PC-9 (cell line): ENCODE measurements at regions not wholly inside any gene's neighbourhood (a gene's known extent, or its start where the extent isn't known, plus 50 kb on each side); places are given as distances from the start of the nearest gene placed in this dataset.

Experiments
- BruUV-seq: library from RNA; stranded (reverse); fragments of 400-500 nt; replicated peaks from 2 replicates; lab custom pipeline; 2021; lab: Mats Ljungman, UMichigan
- CTCF ChIA-PET: fragments of 300-600 bp; sonication (Branson Sonifier 250); formaldehyde crosslinking; loops from one replicate; lab custom pipeline; 2022; ENCODE audit warnings: antibody characterized with exemption; lab: Charles Lee
- POLR2A ChIA-PET: fragments of 300-600 bp; sonication (Branson Sonifier 250); formaldehyde crosslinking; loops from one replicate; lab custom pipeline; 2022; ENCODE audit warnings: antibody characterized with exemption; ENCODE audit not compliant: unreplicated experiment; lab: Charles Lee
- DNase-seq, 2 experiments: peaks; one replicate each; pipeline versions ENCODE4 v3.0.0 to v3.0.0-alpha.2; 2015 to 2022; ENCODE audit warnings: mixed read lengths in 1 of 2
- H2AFZ ChIP-seq: fragments of 200-600 bp; sonication (generic); 2 replicates; pipeline ENCODE4 v1.8.1; 2017; ENCODE audit warnings: antibody characterized with exemption
- H3F3A ChIP-seq: fragments of 200-600 bp; sonication (generic); 2 replicates; pipeline ENCODE4 v1.8.1; 2017; ENCODE audit warnings: antibody characterized with exemption, mild to moderate bottlenecking, low read depth; ENCODE audit not compliant: insufficient read depth
- H3K27ac ChIP-seq: fragments of 200-600 bp; sonication (generic); 2 replicates; pipeline ENCODE4 v1.6.1; 2016; ENCODE audit warnings: mixed run types
- H3K27me3 ChIP-seq: fragments of 200-600 bp; sonication (generic); 2 replicates; pipeline ENCODE4 v1.6.1; 2016; ENCODE audit warnings: low read depth, mixed run types; ENCODE audit not compliant: insufficient read depth
- H3K36me3 ChIP-seq: fragments of 200-600 bp; sonication (generic); 2 replicates; pipeline ENCODE4 v1.6.1; 2016; ENCODE audit warnings: low read depth, mixed run types
- H3K4me1 ChIP-seq: fragments of 200-600 bp; sonication (generic); replicated peaks from 2 replicates; pipeline ENCODE4 v1.6.1; 2016; ENCODE audit warnings: mixed run types; ENCODE audit not compliant: insufficient read depth
- H3K4me2 ChIP-seq: fragments of 200-600 bp; sonication (generic); 2 replicates; pipeline ENCODE4 v1.6.1; 2017; ENCODE audit warnings: mixed run types
- H3K4me3 ChIP-seq: fragments of 200-600 bp; sonication (generic); 2 replicates; pipeline ENCODE4 v1.6.1; 2016; ENCODE audit warnings: mixed run types
- H3K79me2 ChIP-seq: fragments of 200-600 bp; sonication (generic); 2 replicates; pipeline ENCODE4 v1.6.1; 2017; ENCODE audit warnings: low read depth, mixed run types
- H3K9me2 ChIP-seq: fragments of 200-600 bp; sonication (generic); 2 replicates; pipeline ENCODE4 v1.8.1; 2017; ENCODE audit warnings: mild to moderate bottlenecking; ENCODE audit not compliant: insufficient read depth
- H3K9me3 ChIP-seq: fragments of 200-600 bp; sonication (generic); 2 replicates; pipeline ENCODE4 v1.8.1; 2016; ENCODE audit warnings: low read depth; ENCODE audit not compliant: insufficient read depth
- H4K20me1 ChIP-seq: fragments of 200-600 bp; sonication (generic); 2 replicates; pipeline ENCODE4 v1.8.1; 2017; ENCODE audit not compliant: insufficient read depth
- EZH2 ChIP-seq: fragments of 200-600 bp; sonication (generic); IDR thresholded peaks from 2 replicates; pipeline ENCODE4 v1.8.0; 2017; ENCODE audit warnings: antibody characterized with exemption, low read depth
- intact Hi-C: fragments of 100-400 bp; cut with micrococcal nuclease; formaldehyde crosslinking; loops from one replicate; pipeline ENCODE4 v1.10.0; 2022; ENCODE audit not compliant: unreplicated experiment
- TF ChIP-seq, protein P1 (sequence below): fragments of 200-600 bp; sonication (generic); conservative IDR thresholded peaks from 2 replicates; pipeline ENCODE4 v1.6.1; 2017; ENCODE audit warnings: mixed run types, antibody characterized with exemption, mild to moderate bottlenecking, moderate library complexity

DNA sequence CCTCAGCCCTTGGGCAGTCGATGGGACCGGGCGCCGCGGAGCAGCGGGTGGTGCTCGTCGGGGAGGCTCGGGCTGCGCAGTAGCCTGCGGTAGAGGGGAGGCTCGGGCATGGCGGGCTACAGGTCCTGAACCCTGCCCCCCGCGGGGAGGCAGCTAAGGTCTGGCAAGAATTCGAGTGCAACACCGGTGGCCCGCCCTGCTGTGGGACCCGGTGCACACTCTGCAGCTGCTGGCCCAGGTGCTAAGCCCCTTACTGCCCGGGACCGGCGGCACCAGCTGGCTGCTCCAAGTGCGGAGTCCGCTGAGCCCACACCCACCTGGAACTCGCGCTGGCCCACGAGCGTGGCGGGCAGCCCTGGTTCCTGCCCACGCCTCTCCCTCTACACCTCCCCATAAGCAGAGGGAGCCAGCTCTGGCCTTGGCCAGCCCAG lies 377.7 kb upstream of the RBMS3 start:
- no peak overlapping the region for H3K4me3 ChIP-seq
- no peak for DNase-seq
- H3K27me3 ChIP-seq = no peaks in the 10 kb centered on the region
- CTCF ChIA-PET = no interaction called here
- H3K27ac ChIP-seq = no peak overlapping the region
- H4K20me1 ChIP-seq = no peaks in the 10 kb centered on the region
- TF ChIP-seq, protein P1, sequence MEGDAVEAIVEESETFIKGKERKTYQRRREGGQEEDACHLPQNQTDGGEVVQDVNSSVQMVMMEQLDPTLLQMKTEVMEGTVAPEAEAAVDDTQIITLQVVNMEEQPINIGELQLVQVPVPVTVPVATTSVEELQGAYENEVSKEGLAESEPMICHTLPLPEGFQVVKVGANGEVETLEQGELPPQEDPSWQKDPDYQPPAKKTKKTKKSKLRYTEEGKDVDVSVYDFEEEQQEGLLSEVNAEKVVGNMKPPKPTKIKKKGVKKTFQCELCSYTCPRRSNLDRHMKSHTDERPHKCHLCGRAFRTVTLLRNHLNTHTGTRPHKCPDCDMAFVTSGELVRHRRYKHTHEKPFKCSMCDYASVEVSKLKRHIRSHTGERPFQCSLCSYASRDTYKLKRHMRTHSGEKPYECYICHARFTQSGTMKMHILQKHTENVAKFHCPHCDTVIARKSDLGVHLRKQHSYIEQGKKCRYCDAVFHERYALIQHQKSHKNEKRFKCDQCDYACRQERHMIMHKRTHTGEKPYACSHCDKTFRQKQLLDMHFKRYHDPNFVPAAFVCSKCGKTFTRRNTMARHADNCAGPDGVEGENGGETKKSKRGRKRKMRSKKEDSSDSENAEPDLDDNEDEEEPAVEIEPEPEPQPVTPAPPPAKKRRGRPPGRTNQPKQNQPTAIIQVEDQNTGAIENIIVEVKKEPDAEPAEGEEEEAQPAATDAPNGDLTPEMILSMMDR = no peak
- TF ChIP-seq EZH2 = no peak
- intact Hi-C loops = no loop called here
- no peak overlapping the region for H3K4me2 ChIP-seq
- no peaks in the 10 kb centered on the region for H3F3A ChIP-seq
- H3K9me3 ChIP-seq = no peaks in the 10 kb centered on the region
- no peak overlapping the region for H2AFZ ChIP-seq
- no TSS peak for BruUV-seq
- H3K4me1 ChIP-seq = no peaks in the 10 kb centered on the region
- no peaks in the 10 kb centered on the region for H3K36me3 ChIP-seq
- no peaks in the 10 kb centered on the region for H3K79me2 ChIP-seq
- H3K9me2 ChIP-seq = no peaks in the 10 kb centered on the region
- POLR2A ChIA-PET = no interaction called here

DNA sequence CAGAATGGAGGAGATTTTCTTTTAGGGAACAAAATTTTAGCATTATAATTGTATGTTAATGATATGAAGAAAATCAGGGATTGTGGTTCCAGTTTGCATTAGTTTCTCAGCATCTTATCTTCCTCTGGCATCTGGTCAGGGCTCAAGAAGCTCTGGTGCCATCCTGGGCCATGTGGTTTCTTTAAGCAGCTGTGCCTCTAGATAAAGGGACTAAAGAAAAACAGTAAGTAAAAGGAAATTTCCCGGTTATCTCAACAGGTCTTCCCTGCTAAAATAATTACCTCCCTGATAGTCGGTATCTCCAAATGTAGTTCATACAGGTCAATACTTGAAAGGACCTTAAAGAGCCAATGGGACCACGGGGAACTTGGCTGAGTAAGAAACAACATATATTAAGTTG lies 375.1 kb upstream of the RBMS3 start:
- Histone ChIP-seq H3K27me3 (no peaks in the 10 kb centered on the region), H3K4me1 (no peaks in the 10 kb centered on the region), H3K9me3 (no peaks in the 10 kb centered on the region), H4K20me1 (no peaks in the 10 kb centered on the region), H3K27ac (no peak overlapping the region), H3K4me2 (no peak overlapping the region), H3K36me3 (no peaks in the 10 kb centered on the region), H3K79me2 (no peaks in the 10 kb centered on the region), H3K9me2 (no peaks in the 10 kb centered on the region), H3F3A (no peaks in the 10 kb centered on the region), H3K4me3 (no peak overlapping the region), H2AFZ (no peak overlapping the region)
- intact Hi-C loops = no loop called here
- no peak for DNase-seq
- CTCF ChIA-PET = no interaction called here
- POLR2A ChIA-PET = no interaction called here
- BruUV-seq = no TSS peak
- TF ChIP-seq, protein P1 = no peak
- TF ChIP-seq EZH2 = no peak

GRCh38 chr3:28906561-28907310 lies 374.1 kb upstream of the RBMS3 start:
- TF ChIP-seq, protein P1 = no peak
- TF ChIP-seq EZH2 = no peak
- H3K9me2 ChIP-seq = no peaks in the 10 kb centered on the region
- intact Hi-C loops = no loop called here
- no peaks in the 10 kb centered on the region for H3K36me3 ChIP-seq
- no TSS peak for BruUV-seq
- no peaks in the 10 kb centered on the region for H3F3A ChIP-seq
- H3K4me2 ChIP-seq = no peak overlapping the region
- no peak overlapping the region for H3K4me3 ChIP-seq
- H3K27ac ChIP-seq = no peak overlapping the region
- H3K27me3 ChIP-seq = no peaks in the 10 kb centered on the region
- H3K4me1 ChIP-seq = no peaks in the 10 kb centered on the region
- H2AFZ ChIP-seq = no peak overlapping the region
- no peaks in the 10 kb centered on the region for H3K79me2 ChIP-seq
- no peak for DNase-seq
- POLR2A ChIA-PET = no interaction called here
- H3K9me3 ChIP-seq = no peaks in the 10 kb centered on the region
- H4K20me1 ChIP-seq = no peaks in the 10 kb centered on the region
- CTCF ChIA-PET = no interaction called here
